NCI-H82 treated with DMSO at 0.1 percent for 48 hours (cell line): ENCODE measurements at regions not wholly inside any gene's neighbourhood (a gene's known extent, or its start where the extent isn't known, plus 50 kb on each side); places are given as distances from the start of the nearest gene placed in this dataset.

Experiments
- DNase-seq: peaks from one replicate; lab custom pipeline; 2025; ENCODE audit not compliant: unreplicated experiment; lab: John Stamatoyannopoulos, UW

DNA sequence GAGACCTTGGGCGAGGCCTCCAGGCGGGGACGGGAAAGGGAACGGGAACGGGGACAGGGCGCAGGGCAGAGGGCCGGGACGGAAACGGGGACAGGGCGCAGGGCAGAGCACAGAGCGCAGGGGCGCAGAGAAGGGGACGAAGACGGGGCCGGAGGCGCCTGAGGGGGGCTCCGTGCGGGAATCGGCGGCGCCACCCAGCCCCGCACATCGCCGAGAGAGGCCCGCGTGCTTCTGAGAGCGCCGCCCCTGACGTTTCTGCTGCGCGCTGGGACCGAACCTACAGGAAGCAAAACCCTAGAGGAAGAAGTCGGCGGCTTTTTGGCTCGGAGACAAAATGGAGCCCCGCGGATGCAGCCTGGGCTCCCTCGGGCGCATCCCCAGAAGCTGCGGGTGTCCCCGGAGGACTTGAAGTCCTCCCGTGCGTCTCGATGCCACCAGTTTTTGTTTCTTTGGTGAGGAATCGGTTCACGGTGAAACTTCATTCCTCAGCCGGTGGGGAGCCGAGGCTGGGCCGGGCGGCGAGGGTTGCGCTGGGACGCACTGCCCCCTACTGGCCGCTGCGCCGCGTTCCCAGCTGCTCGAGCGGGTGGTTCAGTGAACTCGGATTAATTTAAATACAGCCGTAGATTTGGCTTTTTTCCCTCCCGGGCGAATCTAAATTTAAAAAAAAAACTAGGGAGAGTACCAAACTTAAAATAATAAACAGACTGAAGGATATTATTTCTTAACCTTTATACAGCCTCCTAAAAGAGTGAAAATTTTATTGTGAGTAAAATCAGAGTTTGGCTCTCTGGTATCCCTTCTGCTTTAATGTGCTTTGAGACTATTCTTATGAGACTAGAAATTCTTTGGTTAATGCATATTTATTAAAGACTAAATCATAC is 350.0 kb upstream of the ARGLU1 start:
- peak; percentile 18 for DNase-seq

DNA sequence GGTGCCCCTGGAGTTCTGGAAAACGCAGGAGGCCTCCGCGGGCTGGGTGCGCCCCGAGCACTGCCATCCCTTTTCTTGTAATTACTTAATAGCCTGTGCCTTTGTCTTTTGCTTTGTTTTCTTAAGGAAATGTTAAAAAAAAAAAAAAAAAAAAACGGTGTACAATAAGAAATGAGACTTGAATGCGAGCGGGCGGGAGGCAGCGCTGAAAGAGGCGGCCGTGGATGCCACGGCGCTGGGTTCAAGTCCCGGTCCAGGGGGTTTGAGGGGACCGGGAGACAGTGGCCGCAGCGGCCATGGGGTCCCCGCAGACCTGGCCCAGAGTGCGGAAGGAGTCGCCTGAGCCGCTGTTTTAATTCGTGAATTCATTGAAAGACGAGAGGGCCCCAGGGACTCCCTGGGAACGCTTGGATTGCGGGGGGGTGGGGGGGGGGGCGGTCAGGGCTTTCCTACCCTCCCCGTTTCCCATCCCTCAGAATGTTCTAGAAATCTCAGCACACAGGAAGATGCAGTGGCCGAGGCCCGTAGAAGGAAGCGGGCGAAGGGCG is 349.2 kb upstream of the ARGLU1 start:
- DNase-seq, result no peak

DNA sequence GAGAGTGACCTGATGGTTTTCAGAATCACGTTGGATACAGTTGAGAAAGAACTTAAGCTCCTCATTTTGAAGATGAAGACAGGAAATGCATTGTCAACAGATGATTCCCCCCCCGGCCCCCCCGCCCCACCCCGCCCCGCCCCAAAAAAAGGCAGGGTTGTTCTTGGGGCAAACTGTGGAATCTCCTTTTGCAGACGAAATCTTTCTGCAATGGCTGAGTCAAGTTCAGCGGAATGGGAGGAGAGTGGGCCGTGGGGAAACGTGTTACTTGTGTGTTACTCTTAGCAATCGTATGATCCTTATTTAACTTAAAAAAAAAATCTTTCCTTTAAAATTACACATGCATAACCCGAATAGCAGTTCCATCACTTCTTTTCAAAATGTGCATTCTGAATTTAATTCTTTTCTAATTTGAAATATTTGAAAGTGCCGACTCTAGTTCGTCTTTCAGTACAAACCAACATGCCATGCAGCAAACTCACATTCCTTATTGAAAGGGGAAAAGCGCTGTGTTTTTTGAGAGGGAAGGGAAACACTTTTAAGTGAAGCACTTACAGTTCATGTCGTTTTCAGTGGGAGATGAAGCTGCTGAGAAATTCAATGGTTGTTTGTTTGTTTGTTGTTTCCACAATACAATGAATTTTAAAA is 348.5 kb upstream of the ARGLU1 start:
- DNase-seq, result no peak

DNA sequence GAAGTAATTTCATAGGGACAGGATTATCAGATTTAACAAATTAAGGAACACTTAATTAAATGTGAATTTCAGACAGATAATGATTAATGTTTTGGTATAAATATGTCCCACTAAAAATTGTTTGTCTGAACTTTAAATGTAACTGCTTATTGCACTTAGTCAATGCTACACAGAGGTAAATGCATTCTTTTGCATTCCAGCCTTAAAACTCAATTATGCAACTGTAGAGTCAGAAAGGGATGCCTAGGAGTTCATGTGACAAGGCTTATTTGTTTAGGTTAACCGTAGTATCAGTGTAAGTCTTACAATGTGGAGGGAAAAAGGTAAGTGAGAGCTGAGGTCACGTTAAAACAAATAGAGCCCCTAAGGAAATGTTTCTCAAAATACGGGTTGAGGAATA is 347.2 kb upstream of the ARGLU1 start:
- no peak for DNase-seq

DNA sequence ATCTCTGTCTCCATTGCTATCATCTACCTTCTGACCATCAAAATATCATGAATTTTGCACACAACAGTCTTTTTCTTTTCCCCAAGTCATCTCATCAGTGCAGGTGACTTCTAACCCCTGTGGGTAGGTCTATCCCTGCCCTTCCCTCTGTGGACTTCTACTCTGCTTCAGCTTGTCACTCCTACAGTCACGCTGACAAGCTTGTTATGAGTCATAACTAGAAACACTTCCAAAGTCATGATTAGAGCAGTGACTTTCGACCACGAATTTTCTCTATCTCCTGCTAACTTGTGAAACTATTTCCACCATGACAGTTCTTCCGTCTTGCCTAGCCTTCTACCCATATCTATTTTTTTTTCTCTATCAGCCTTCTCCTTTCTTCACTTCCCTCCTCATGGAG is 343.7 kb upstream of the ARGLU1 start:
- DNase-seq, result no peak

DNA sequence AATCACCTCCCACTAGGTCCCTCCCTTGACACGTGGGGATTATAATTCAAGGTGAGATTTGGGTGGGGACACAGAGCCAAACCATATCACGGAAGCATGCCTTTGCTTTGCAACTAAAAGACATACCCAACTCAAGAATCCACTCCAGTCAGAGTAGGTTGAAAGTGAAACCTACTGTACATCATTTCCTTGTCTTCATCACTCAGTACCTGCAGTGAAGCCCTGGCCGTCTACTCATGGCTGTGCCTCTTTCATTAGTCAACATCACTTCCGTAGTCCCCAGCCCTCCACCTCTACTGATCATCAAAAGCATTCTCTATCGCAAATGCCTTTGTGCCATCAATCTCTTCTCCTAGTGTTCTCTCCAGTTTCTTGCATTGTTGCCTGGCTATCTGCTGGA is 343.1 kb upstream of the ARGLU1 start:
- DNase-seq, result no peak

DNA sequence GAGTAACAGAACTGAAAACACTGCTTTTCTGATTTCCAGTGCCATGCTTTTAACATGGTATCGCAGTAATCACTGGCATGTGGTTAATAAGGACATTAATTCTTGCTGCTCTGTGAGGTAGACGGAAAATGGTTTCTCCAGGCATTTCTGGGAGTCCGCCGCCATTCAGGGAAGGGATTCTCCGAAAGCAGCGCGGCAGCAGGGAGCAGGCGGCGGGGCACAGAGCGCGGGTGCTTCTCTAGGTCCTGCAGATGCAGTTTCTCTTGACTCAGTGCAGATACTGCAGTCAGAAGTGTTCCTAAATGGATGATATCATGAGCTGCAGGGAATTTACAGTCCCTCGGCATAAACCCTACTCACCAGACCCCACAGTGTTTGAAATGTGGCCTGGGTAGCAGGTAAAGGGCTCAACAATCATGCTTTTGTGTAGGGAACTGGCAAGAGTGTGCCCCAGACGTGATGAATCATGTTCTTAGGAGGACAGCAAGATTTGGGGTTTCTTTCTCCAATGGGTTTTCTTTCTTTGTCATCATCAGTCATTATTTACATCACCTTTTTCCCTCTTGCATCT is 338.6 kb upstream of the ARGLU1 start:
- DNase-seq, result no peak

DNA sequence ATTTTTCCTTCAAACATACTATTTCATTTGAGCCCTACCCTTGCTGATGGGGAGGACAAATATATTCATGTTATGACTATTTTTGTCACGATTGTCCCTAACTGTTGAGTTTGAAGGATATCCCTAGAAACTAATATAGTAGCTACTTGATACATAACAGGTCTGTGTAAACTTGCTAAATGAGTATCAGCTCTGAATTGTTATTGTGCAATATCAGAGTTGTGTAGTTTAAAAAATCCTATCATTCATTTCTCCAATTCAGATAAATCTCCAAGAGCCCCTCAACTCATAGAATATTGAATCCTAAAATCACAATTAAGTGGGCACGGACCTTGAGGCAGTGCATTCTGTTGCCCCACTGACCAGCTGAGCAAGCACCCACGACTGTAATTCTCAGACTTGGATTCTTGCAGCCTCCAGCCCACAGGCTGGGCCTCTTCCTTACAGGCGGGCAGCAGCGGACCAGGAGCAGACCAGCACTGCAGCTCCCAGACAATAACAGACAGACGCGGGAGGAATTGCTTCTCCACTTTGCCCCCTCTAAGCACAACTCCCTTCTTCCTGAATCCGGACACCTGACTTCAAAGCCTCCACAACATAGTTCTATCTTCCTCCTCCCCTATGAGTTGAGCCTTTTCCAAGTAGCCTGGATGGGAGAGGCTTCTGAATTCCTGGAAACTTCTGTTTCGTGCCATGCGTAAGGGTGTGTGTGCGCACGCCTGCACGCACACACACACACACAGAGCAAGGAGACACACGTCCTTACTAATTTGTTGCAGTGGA is 337.6 kb upstream of the ARGLU1 start:
- no peak for DNase-seq

DNA sequence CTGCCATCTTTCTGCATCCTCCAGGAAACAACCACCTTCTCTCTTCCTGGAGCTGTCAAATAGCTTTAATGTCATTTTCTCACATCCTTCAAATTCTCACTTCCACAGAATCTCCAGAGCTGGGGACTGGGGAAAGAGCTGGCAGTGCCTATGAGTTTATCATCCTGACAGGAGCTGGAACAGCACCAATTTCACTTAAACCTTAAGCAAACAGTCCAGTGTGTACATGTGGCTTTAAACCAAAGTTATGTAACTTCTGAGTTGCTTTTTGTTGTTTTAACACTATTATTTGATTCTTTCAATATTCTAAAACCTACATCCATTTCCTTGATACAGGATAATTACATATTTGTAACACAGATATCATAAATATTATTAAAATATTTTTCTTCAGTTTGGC is 331.5 kb upstream of the ARGLU1 start:
- DNase-seq, result no peak

DNA sequence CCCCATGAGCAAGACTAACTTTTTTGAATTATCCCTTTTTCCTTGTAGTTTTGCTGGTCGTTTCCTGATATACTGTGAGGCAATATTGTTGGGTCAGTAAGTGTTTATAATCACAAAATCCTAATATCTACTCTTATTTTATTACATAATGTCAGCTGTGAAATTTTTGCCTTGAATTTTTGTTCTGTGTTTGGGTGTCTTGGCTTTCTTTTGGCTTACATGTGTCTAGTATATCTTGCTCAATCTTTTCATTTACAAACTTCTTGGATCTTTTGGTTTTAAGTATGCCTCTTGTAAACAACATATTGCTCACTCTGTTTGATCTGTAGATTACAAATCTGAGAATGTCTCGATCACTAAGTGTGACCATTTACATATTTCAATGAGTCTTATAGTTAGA is 330.3 kb upstream of the ARGLU1 start:
- DNase-seq, result no peak

DNA sequence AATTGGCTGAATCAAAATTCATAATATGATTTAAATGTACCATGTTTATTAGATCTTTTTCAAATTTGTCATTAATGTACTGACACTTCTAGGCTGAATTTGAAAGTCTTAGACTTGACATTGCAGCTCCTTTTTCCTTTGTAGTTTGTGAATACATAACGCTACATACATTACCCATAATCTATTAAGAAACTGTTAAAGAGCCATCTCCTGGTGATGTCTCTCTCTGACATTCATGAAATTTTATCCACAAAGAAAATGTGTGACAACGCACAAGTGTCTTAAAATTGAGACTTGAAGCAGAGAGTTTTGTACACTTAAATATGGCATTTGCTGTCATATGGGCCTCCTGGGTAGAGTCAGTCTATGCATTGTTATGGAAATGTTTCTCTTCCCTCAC is 320.2 kb upstream of the ARGLU1 start:
- DNase-seq, result no peak

DNA sequence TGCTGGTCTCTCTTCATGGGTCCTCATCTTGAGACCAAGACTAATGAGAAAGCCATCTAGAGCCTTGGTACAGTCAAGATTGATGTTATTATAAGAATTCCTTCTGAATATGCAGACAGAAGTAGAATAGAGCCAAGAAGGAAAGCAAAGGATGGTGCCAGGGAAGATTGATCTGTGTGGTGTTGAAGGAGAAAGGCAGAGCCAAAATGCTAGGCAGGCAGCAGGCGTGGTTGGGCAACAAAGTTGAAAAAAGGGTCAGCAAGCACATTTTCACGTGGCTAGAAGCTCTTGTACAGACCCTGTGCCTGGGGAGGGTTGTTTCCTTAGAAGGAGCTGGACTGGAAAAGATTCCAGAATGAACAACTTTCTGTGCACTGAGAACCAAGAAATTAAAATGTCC is 319.7 kb upstream of the ARGLU1 start:
- no peak for DNase-seq

DNA sequence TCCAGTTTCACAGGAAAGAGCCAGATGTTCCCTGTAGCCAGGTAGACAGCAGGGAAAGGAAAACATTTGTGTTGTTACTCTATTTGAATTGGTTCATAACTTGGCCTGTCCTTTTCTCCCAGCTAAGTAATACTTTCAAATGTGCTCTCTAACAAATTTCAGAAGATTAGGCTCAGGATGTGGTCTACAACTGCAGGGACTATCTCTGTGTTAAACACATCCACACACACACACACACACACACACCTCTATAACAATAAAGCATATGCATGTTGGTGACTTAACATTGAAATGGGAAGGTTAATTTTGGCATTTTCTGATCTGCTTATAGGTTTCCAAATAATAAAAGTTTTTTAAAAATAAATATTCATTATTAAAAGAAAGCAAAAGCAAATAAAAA is 316.0 kb upstream of the ARGLU1 start:
- DNase-seq, result no peak

DNA sequence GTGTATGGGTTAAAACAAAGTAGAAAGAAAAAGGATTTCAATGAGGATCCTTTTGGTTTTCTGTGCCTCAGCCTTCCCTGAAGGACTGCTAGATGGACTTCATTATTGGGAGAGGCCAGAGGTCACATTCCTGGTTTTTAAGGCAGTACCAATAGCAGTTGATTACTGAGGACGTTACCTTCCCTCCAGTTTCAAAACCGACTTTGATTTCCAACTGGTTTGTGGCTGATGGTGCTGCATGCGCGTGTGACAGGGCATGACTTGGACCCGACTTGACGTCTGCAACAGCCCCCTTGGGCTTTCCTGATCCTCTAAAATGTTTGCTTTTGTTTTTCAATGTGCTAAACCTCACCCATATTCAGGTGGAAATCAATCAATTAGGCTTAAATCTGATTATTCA is 314.3 kb upstream of the ARGLU1 start:
- no peak for DNase-seq

DNA sequence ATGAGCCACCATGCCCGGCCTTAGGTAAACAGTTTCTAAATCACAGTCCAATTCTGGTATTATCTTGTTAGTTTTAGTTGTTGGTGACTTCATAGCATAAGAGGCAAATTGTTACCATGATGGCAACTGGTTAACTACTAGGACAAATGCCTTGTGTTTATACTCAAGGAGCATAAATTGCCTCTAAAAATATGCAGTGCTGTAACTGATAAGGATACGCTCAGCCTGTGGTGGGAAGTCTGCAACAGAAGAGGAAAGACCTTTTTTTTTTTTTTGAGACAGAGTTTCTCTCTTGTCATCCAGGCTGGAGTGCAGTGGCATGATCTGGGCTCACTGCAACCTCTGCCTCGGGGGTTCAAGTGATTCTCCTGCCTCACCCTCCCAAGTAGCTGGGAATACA is 311.9 kb upstream of the ARGLU1 start:
- DNase-seq, result no peak

DNA sequence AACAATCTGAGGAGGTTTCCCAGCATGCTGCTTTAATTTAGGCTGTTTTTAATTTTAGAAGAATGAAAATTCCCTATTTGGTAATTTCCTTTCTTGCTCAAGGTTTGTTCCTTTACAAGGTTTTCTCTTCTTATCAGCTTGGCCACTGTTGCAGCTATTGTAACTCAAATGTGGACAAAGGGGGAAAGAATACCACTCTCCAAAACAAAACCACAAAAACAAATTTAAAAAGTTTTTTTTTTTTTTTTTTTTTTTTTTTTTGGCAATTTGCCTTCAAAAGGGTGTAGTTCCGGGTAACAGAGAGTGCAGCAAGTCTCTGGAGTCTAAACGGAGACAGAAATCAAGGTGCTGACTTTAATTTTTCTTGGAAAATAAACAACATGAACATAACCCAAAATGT is 306.4 kb upstream of the ARGLU1 start:
- DNase-seq, result no peak

DNA sequence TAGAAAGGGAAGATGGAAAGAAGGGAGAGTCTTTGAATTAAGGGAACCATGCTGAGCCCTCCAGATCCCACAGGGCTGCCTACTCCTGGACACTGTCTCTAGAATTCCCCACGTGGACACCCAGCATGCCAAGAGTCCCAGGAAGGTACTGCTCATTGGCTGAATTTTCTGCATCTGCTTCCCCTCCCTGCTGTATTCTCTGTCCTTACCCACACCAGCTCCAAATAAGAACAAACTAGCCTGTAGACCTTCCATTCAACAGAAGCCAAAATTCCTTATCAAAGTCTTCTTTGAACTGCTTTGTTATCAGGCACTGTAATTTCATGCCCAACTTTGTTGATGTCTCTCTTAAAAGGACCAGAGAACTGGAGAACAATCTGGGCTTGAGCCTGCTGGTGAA is 305.9 kb upstream of the ARGLU1 start:
- DNase-seq, result no peak

DNA sequence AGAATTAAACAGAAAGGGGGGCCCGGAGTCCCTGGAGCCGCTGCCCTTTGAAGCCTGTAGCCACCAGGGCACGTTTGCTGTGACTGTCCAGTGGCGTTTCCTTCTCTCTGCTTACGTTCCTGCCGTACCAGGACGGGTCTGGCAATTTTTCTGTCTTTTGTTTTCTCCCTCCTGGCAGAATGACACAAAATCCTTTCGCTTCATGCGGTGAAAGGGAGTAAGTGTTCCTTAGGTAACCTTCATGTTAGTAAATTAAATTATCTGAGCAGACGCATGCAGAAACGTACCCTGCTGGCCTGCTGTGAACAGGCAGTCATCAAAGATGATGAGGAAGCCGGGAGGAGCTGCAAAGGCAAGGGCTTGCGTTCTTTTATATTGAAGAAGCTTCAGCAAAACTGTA is 299.3 kb upstream of the ARGLU1 start:
- no peak for DNase-seq

DNA sequence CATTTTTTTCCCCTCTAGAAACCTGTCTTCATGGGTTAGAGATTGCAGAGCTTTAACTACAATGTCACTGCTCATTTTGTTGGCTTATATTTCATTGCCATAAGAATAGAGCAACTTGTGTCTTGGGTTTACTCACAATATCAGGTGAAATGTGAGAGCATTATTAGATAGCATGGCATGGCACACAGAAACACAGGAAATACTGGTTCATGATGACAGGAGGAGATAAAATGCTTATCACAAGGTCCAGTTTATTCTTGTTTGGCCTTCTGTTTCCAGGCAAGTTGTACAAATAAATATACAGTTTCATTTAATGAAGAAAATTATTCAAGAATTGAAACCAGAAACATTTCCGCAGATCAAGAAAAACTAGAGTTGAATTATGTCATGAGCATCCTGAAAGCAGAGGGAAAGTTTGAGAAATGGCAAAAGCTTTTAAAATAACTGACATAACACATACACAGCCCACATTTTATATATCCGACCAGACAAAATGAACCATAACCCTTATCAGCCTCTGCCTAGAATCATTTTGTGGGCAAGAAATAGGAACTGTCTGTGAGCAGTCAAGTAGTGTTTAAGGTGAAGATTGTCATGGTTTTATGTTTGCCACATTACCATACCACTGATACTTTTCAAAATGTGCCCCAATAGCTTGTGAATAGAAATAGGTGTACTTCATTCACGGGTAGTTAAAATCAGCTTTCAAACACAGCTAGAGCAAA is 297.9 kb upstream of the ARGLU1 start:
- no peak for DNase-seq

DNA sequence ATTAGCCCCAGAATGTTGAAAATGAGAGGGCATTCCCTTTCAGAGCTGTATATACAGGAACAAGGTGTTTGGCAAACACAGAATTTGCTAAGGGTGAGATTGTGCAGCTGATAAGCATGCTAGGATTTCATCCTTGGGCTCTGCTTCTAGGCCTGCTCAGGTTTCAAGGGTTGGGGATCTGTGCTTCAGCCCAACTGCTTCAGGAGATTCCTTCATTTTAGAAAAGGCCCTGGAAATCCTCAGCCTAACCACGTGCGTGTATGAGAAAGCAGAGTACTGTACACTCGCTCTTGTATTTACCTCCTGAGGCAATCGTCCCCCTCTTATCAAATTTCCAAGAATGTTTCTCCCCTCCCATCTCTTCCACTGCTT is 291.6 kb upstream of the ARGLU1 start:
- no peak for DNase-seq
